Astrocyte of the spinal cord (primary cell): ENCODE measurements at regions not wholly inside any gene's neighbourhood (a gene's known extent, or its start where the extent isn't known, plus 50 kb on each side); places are given as distances from the start of the nearest gene placed in this dataset.

Source experiments
- DNase-seq: peaks from one replicate; pipeline ENCODE4 v3.0.0; 2011; ENCODE audit warnings: low read depth, low spot score
- H3K4me3 ChIP-seq: 2 replicates; pipeline ENCODE4 v1.5.1; 2011; ENCODE audit warnings: low read depth, mild to moderate bottlenecking, low read length, moderate library complexity
- in situ Hi-C: cut with HindIII; loops from 2 replicates; pipeline ENCODE4 v1.10.0; 2017; ENCODE audit warnings: low sequenced_read_pairs
- TF ChIP-seq, protein P1 (sequence below): IDR thresholded peaks from 2 replicates; pipeline ENCODE4 v1.5.1; 2012; ENCODE audit warnings: low read depth, mild to moderate bottlenecking, low read length, inconsistent platforms

DNA sequence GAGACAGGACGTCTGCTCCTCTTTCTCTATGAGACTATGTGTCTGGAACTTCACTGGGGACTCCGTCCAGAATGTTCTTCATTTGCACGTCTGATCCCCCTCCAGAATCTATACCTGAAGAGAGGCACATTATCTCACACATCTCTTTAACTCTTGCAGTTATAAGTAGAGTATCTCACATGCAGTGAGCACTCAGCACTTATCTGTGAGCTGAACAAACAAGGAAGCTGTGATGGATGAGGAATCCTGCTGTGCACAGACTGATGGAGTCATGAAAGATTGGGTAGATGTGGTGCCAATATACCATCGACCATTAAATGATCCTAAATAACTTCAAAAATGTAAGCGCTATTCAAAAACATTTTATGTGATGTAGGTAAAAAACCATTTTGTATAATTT lies 888.3 kb upstream of the CELF4 start:
- TF ChIP-seq, protein P1, sequence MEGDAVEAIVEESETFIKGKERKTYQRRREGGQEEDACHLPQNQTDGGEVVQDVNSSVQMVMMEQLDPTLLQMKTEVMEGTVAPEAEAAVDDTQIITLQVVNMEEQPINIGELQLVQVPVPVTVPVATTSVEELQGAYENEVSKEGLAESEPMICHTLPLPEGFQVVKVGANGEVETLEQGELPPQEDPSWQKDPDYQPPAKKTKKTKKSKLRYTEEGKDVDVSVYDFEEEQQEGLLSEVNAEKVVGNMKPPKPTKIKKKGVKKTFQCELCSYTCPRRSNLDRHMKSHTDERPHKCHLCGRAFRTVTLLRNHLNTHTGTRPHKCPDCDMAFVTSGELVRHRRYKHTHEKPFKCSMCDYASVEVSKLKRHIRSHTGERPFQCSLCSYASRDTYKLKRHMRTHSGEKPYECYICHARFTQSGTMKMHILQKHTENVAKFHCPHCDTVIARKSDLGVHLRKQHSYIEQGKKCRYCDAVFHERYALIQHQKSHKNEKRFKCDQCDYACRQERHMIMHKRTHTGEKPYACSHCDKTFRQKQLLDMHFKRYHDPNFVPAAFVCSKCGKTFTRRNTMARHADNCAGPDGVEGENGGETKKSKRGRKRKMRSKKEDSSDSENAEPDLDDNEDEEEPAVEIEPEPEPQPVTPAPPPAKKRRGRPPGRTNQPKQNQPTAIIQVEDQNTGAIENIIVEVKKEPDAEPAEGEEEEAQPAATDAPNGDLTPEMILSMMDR, result no peak
- no peak for DNase-seq
- in situ Hi-C loops, result no loop called here
- H3K4me3 ChIP-seq, result no peak overlapping the region

DNA sequence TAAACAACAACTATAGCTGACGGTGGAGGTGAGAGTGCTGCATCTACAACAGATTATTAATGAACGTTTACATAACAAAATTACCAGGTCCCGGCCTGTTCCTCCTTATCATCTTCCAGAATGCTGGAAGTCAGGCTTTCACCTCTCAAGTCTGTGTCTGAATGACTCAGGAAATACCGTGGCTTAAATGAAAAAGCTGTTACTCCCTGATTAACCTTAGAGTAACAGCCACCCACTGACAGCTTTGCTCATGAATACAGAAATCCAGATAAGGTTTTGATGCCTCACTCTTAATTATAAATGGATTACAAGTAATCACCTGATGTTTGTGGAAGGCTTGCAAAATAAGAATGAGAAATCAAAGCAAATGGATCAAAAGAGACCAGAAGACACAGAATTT lies 885.3 kb upstream of the CELF4 start:
- TF ChIP-seq, protein P1, result no peak
- no peak overlapping the region for H3K4me3 ChIP-seq
- DNase-seq, result no peak
- in situ Hi-C loops, result no loop called here

DNA sequence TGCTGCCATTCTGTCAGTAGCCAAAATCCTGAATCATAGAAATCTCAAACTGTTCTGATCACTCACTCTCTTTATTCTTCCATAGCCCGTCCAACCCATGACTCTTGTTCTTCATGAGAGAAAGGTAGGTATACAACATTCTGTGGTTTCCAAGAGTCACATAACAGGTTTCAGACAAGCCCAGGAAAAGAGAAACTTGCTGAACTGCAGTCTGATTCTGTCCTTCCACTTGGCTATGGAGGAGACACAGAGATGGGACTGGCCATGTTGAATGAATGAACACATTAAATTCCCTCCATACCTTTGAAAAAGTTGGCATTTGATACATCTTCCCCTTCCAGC lies 880.2 kb upstream of the CELF4 start:
- H3K4me3 ChIP-seq, result no peak overlapping the region
- in situ Hi-C loops, result no loop called here
- no peak for DNase-seq
- TF ChIP-seq, protein P1, result no peak

DNA sequence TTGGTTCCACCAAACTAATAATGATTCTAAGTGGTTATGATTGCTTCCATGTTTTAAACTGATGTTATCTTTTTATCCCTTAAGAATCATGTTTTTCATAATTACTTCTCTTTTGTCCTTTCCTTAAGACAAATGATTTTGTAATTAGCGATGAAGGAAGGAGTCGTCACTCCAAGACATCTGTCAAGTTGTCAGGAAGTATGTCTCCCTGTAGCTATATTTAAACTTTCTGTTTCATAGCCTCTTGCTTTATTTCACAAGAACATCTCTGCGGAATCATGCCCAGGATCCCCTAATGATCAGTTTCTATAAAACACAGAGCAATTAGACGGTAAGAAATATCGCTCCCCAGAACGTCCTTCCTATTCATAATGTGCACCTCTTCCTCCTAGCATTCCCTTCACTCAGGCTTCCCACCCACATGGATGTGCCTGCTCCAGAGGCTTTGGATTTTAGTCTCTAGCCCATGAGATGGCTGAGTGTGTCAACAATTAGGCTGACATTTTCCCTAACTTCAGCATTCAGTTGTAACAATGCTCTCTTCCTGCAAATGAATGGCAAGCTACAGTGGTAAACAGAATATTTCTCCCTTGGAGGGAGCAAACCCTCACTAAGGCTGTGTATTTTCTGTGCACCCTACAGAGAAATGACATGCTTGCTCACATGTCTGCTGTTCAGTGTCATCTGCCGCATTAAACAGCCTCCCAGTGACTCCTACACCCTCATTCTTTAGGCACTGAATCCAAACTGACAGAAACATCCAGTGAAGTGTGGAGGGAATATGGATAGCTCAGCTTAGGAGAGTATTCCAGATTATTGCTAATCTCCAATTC lies 879.6 kb upstream of the CELF4 start:
- H3K4me3 ChIP-seq, result no peak overlapping the region
- in situ Hi-C loops, result no loop called here
- TF ChIP-seq, protein P1, result no peak
- DNase-seq, result no peak

DNA sequence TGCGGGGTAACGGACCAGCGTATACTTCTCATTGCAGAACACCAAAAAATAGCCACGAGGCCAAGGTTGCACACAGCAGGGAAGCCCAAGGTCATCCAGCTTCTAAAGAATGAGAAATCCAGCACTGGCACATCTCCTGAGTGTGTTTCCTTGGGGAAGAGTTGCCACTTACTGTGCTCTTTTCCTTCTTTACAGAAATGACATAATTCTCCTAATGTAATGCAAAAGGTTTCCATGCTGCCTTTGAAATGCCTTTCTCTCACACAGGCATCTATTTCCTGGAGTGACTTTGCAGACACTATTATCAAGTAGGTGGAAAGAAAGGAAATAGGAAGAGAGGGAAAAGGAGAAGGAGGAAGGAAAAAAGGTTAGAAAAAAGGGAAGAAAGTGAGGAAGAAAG lies 862.1 kb upstream of the CELF4 start:
- H3K4me3 ChIP-seq, result no peak overlapping the region
- in situ Hi-C loops, result no loop called here
- no peak for DNase-seq
- TF ChIP-seq, protein P1, result no peak

DNA sequence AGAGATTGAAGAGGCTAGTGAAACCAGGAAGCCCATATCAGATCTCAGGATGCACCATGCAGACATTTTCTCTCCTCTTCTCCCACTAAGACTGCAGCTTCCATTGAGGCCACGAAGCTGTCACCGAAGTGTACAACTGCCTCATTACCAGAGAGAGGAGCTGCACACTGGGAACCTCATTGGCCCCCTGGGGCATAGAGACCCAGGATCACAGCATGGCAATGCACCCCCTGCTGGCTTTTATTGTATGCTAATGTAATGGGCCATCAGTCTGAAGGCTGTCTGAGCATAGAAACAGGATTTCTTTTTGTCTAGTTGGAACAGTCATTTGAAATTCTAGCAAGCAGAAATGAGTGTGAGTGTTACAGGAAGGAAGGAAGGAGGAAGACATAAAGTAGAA lies 861.6 kb upstream of the CELF4 start:
- H3K4me3 ChIP-seq, result no peak overlapping the region
- no peak for DNase-seq
- TF ChIP-seq, protein P1, result no peak
- in situ Hi-C loops, result no loop called here
